Central memory CD8-positive, alpha-beta T cell (primary cell): ENCODE measurements at regions not wholly inside any gene's neighbourhood (a gene's known extent, or its start where the extent isn't known, plus 50 kb on each side); places are given as distances from the start of the nearest gene placed in this dataset.

Experiments used
- ATAC-seq: fragments of 150-1000 bp; cut with Tn5 transposase; replicated peaks from 2 replicates; pipeline ENCODE4 v1.10.0; 2022; ENCODE audit warnings: mild to moderate bottlenecking, moderate FRiP score, moderate number of reproducible peaks; ENCODE audit not compliant: poor library complexity, severe bottlenecking; ENCODE audit errors: extremely low read depth
- DNase-seq, 2 donors: peaks; one replicate each; pipeline ENCODE4 v3.0.0; 2021; ENCODE audit warnings: low spot score in 2 of 2
- H3K27ac Mint-ChIP-seq: one replicate; pipeline ENCODE4 v1.8.0; 2022; ENCODE audit warnings: low read depth, mild to moderate bottlenecking, moderate library complexity, mixed read lengths
- H3K27me3 Mint-ChIP-seq: one replicate; pipeline ENCODE4 v1.8.0; 2022; ENCODE audit warnings: mixed read lengths
- H3K36me3 Mint-ChIP-seq: one replicate; pipeline ENCODE4 v1.8.0; 2022; ENCODE audit warnings: mild to moderate bottlenecking, moderate library complexity, mixed read lengths; ENCODE audit not compliant: insufficient read depth
- H3K4me1 Mint-ChIP-seq: one replicate; pipeline ENCODE4 v1.8.0; 2022; ENCODE audit warnings: mixed read lengths
- H3K4me3 Mint-ChIP-seq: one replicate; pipeline ENCODE4 v1.8.0; 2022; ENCODE audit warnings: mild to moderate bottlenecking, moderate library complexity, mixed read lengths
- H3K9me3 Mint-ChIP-seq: one replicate; pipeline ENCODE4 v1.8.0; 2022; ENCODE audit warnings: mixed read lengths

DNA sequence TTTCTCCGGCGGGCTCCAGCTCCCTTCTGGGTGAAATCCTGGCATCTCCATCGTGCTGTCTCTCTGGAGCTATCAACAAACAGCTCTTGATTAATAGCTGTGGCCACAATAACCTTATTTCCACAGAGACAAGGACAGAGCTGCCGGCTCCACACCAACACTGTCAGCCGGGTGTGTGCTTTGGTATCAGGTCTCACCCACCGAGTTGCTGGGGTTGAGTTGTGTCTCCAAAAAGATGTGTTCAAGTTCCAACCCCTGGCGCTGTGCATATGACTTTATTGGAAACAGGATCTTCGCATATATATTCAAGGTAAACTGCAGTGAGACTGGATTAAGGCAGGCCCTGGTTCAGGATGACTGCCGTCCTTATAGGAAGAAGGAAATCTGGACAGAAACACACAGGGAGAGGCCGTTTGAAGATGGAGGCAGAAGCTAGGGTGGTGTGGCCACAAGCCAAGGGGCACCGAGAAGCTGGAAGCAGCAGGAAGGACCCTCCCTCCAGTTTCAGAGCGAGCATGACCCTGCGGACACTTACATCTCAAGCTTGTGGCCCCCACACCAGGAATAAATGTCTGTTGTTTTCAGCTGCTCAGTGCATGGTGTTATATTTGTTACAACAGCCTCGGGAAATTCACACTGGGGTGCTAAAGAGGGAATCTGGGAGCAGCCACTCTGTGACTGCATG, 88.4 kb upstream of the TMPRSS2 start:
- H3K9me3 Mint-ChIP-seq: no peaks in the 10 kb centered on the region
- no peak for ATAC-seq

GRCh38 chr21:41594268-41594667, 86.3 kb upstream of the TMPRSS2 start:
- Mint-ChIP-seq H3K4me3 (no peak overlapping the region), H3K4me1 (no peaks in the 10 kb centered on the region), H3K9me3 (no peaks in the 10 kb centered on the region), H3K36me3 (no peaks in the 10 kb centered on the region), H3K27ac (no peak overlapping the region), H3K27me3 (peaks cover 42% of the 10 kb centered on the region)
- DNase-seq: no peak
- ATAC-seq: no peak

More for the DNA sequence above, 88.4 kb upstream of the TMPRSS2 start:
- H3K4me1 Mint-ChIP-seq: no peaks in the 10 kb centered on the region
- no peak for DNase-seq
- no peaks in the 10 kb centered on the region for H3K36me3 Mint-ChIP-seq
- H3K27ac Mint-ChIP-seq: no peak overlapping the region
- peaks cover 42% of the 10 kb centered on the region for H3K27me3 Mint-ChIP-seq
- H3K4me3 Mint-ChIP-seq: no peak overlapping the region

GRCh38 chr21:41593760-41594138, 85.8 kb upstream of the TMPRSS2 start:
- Mint-ChIP-seq H3K4me3 (no peak overlapping the region), H3K4me1 (no peaks in the 10 kb centered on the region), H3K27ac (no peak overlapping the region), H3K27me3 (peaks cover 42% of the 10 kb centered on the region), H3K36me3 (no peaks in the 10 kb centered on the region), H3K9me3 (no peaks in the 10 kb centered on the region)
- ATAC-seq: no peak
- DNase-seq: no peak

DNA sequence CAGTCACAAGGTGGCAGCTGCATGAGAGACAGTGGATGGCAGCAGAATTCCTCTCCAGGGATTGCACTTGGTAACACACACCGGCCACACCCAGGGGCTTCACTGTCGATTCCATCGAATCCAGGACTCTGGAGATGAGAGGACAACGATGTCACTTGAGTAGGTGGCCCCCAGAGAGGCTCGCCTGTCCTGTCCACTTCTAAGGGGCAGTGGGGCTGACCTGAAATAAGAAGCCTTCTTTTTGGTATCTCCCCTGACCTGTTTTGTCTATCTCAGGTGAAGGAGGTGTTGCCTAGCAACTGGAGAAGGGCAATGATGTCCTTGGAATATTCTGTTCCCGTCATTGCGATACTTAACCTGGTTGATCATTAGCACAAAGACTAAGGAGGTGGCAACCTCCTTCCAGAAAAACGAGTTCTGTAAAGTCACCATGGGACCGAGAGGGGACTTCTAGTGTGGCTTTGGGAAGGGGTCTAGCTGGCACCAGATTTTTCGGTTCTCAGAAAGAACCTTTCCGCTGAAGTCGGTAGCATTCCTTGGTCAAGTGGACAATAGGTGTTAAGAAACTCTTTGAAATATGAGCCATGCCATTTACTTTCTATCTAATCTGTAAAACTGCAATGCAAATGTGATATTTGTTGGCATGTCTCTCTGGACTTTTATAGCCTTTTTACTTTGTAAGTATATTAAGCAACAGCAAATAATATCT, 85.2 kb upstream of the TMPRSS2 start:
- no peak overlapping the region for H3K27ac Mint-ChIP-seq
- H3K9me3 Mint-ChIP-seq: no peaks in the 10 kb centered on the region
- H3K27me3 Mint-ChIP-seq: peaks cover 42% of the 10 kb centered on the region
- ATAC-seq: no peak
- no peaks in the 10 kb centered on the region for H3K36me3 Mint-ChIP-seq
- no peak overlapping the region for H3K4me3 Mint-ChIP-seq
- DNase-seq: no peak
- no peaks in the 10 kb centered on the region for H3K4me1 Mint-ChIP-seq

- H3K27ac Mint-ChIP-seq: no peak overlapping the region
- no peaks in the 10 kb centered on the region for H3K9me3 Mint-ChIP-seq
- DNase-seq: no peak
- no peaks in the 10 kb centered on the region for H3K36me3 Mint-ChIP-seq
- H3K4me3 Mint-ChIP-seq: no peak overlapping the region
- peaks cover 18% of the 10 kb centered on the region for H3K27me3 Mint-ChIP-seq
- no peak for ATAC-seq
- H3K4me1 Mint-ChIP-seq: no peaks in the 10 kb centered on the region
Measured at GRCh38 chr21:41589620-41590175, 81.7 kb upstream of the TMPRSS2 start.

- Mint-ChIP-seq H3K36me3 (no peaks in the 10 kb centered on the region), H3K27me3 (peaks cover 12% of the 10 kb centered on the region), H3K9me3 (no peaks in the 10 kb centered on the region), H3K4me3 (no peak overlapping the region), H3K4me1 (no peaks in the 10 kb centered on the region), H3K27ac (no peak overlapping the region)
- DNase-seq (no peak), ATAC-seq (no peak)
Measured at GRCh38 chr21:41589131-41589530, 81.2 kb upstream of the TMPRSS2 start.

GRCh38 chr21:41585199-41585994, 77.4 kb upstream of the TMPRSS2 start:
- DNase-seq: no peak

GRCh38 chr21:41584603-41585176, 76.7 kb upstream of the TMPRSS2 start:
- Mint-ChIP-seq H3K4me1 (no peaks in the 10 kb centered on the region), H3K4me3 (no peak overlapping the region), H3K9me3 (no peaks in the 10 kb centered on the region), H3K36me3 (no peaks in the 10 kb centered on the region), H3K27ac (no peak overlapping the region), H3K27me3 (peaks cover 9% of the 10 kb centered on the region)
- no peak for ATAC-seq
- DNase-seq: no peak

More at GRCh38 chr21:41585199-41585994, 77.4 kb upstream of the TMPRSS2 start:
- H3K36me3 Mint-ChIP-seq: no peaks in the 10 kb centered on the region
- ATAC-seq: no peak
- no peak overlapping the region for H3K4me3 Mint-ChIP-seq
- no peaks in the 10 kb centered on the region for H3K4me1 Mint-ChIP-seq
- H3K27ac Mint-ChIP-seq: no peak overlapping the region
- H3K27me3 Mint-ChIP-seq: peaks cover 2% of the 10 kb centered on the region
- no peaks in the 10 kb centered on the region for H3K9me3 Mint-ChIP-seq

DNA sequence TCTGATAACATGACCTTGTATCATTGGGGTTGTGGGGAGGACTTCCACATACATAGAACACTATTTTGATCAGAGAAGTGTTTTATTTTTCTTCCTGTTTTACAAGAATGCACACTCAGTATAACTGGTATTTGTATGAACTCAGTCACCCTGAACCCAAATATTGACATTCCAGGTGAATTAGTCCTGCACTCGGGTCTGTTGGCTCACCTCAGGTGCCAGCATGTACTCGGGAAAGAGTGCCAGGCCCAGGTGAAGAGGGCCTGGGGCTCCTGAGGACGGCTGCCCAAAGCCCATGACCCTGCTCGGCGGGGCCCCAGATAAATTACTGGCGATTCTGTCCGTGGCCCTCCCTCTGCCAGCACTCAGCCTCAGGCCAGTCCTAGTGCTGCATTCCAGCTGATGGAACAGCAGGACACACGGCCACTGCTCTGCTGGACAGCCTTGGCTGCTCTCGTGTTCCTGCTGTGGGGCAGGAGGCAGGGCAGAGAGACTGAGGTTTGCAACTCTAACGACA, 75.4 kb upstream of the TMPRSS2 start:
- H3K4me1 Mint-ChIP-seq: no peaks in the 10 kb centered on the region
- peaks cover 10% of the 10 kb centered on the region for H3K27me3 Mint-ChIP-seq

GRCh38 chr21:41582866-41583265, 74.9 kb upstream of the TMPRSS2 start:
- Mint-ChIP-seq H3K4me1 (no peaks in the 10 kb centered on the region), H3K36me3 (no peaks in the 10 kb centered on the region), H3K4me3 (no peak overlapping the region), H3K27ac (no peak overlapping the region), H3K27me3 (peaks cover 10% of the 10 kb centered on the region), H3K9me3 (peaks cover 5% of the 10 kb centered on the region)
- ATAC-seq (no peak), DNase-seq (no peak)

More for the DNA sequence above, 75.4 kb upstream of the TMPRSS2 start:
- Mint-ChIP-seq H3K9me3 (peaks cover under 1% of the 10 kb centered on the region), H3K4me3 (no peak overlapping the region), H3K27ac (no peak overlapping the region), H3K36me3 (no peaks in the 10 kb centered on the region)
- ATAC-seq (no peak), DNase-seq (no peak)

GRCh38 chr21:41582298-41582840, 74.4 kb upstream of the TMPRSS2 start:
- Mint-ChIP-seq H3K4me1 (no peaks in the 10 kb centered on the region), H3K27me3 (peaks cover 10% of the 10 kb centered on the region), H3K4me3 (no peak overlapping the region), H3K9me3 (peaks cover 6% of the 10 kb centered on the region), H3K27ac (no peak overlapping the region), H3K36me3 (no peaks in the 10 kb centered on the region)
- DNase-seq (no peak), ATAC-seq (no peak)
